ENCODE measurements at regions not wholly inside any gene's neighbourhood (a gene's known extent, or its start where the extent isn't known, plus 50 kb on each side); places are given as distances from the start of the nearest gene placed in this dataset.

- H3K36me3 ChIP-seq (ENCODE audit: control insufficient read depth in 1 of 2, insufficient read depth in 2 of 2, low read length in 2 of 2) = no peaks in the 10 kb centered on the region
- TF ChIP-seq, protein P1, sequence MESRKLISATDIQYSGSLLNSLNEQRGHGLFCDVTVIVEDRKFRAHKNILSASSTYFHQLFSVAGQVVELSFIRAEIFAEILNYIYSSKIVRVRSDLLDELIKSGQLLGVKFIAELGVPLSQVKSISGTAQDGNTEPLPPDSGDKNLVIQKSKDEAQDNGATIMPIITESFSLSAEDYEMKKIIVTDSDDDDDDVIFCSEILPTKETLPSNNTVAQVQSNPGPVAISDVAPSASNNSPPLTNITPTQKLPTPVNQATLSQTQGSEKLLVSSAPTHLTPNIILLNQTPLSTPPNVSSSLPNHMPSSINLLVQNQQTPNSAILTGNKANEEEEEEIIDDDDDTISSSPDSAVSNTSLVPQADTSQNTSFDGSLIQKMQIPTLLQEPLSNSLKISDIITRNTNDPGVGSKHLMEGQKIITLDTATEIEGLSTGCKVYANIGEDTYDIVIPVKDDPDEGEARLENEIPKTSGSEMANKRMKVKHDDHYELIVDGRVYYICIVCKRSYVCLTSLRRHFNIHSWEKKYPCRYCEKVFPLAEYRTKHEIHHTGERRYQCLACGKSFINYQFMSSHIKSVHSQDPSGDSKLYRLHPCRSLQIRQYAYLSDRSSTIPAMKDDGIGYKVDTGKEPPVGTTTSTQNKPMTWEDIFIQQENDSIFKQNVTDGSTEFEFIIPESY (IDR thresholded peaks at IDR 0.05; ENCODE audit: extremely low read depth, insufficient replicate concordance, low read length) = no peak
- TF ChIP-seq EGR1 (IDR thresholded peaks at IDR 0.05; ENCODE audit: low read depth) (no peak), CEBPB (IDR thresholded peaks at IDR 0.05; ENCODE audit: low read depth) (no peak), EZH2phosphoT487 (IDR thresholded peaks at IDR 0.05; ENCODE audit: borderline replicate concordance) (no peak), JUND (IDR thresholded peaks at IDR 0.05) (no peak), TCF7L2 (IDR thresholded peaks at IDR 0.05; ENCODE audit: borderline replicate concordance, extremely low read depth, insufficient read depth, insufficient read length) (no peak), YY1 (IDR thresholded peaks at IDR 0.05; ENCODE audit: extremely low read depth, insufficient replicate concordance, low read depth, low read length) (no peak), SRF (IDR thresholded peaks at IDR 0.05; ENCODE audit: low read depth) (no peak), POLR2A (IDR thresholded peaks at IDR 0.05; ENCODE audit: borderline replicate concordance, extremely low read depth, insufficient read depth, insufficient read length) (no peak), SP1 (IDR thresholded peaks at IDR 0.05; ENCODE audit: low read depth) (no peak), RAD21 (IDR thresholded peaks at IDR 0.05; ENCODE audit: low read depth) (no peak), CBX3 (IDR thresholded peaks at IDR 0.05; ENCODE audit: low read depth) (no peak), ATF3 (IDR thresholded peaks at IDR 0.05) (no peak), POLR2AphosphoS5 (IDR thresholded peaks at IDR 0.05; ENCODE audit: low read depth, low read length) (no peak), FOSL1 (IDR thresholded peaks at IDR 0.05; ENCODE audit: low read depth) (no peak)
- no peak overlapping the region for H2AFZ ChIP-seq (ENCODE audit: low read depth, low read length, poor library complexity, severe bottlenecking)
- ChIA-PET CTCF (no interaction called here), RAD21 (ENCODE audit: low non-redundant PET in 1 of 2, low total read pairs in 2 of 2, uncharacterized antibody in 2 of 2, unreplicated experiment in 2 of 2) (interaction anchor here in 1 of 2 experiments (0.6 kb wide), 1 partner anchor 318 kb away, joined by 3 read pairs; no protein-coding TSS in a partner anchor), POLR2A (no interaction called here)
- H4K20me1 ChIP-seq (ENCODE audit: insufficient read depth) = no peaks in the 10 kb centered on the region
- no peaks in the 10 kb centered on the region; a peak in 1 of 4 replicates for H3K4me1 ChIP-seq (ENCODE audit: control insufficient read depth in 1 of 2, insufficient read depth in 2 of 2, low read length in 2 of 2)
- DNase-seq (ENCODE audit: low read depth, low spot score) (no peak), ATAC-seq (no peak)
- no peak overlapping the region for H3K9ac ChIP-seq (ENCODE audit: low read length)
- no peak overlapping the region for H3K27ac ChIP-seq (ENCODE audit: low read depth, low read length)
- no peaks in the 10 kb centered on the region for H3K79me2 ChIP-seq (ENCODE audit: insufficient read depth, low read length)
- intact Hi-C loops (cut with micrococcal nuclease) = no loop called here
- H3K4me2 ChIP-seq (ENCODE audit: low read length) = no peak overlapping the region
- BruUV-seq (replicated peaks) = no TSS peak
- no peaks in the 10 kb centered on the region for H3K9me2 ChIP-seq (ENCODE audit: insufficient read depth)
- H3K4me3 ChIP-seq (replicated peaks in 1 of 2; ENCODE audit: low read depth in 1 of 2, low read length in 2 of 2) = no peak overlapping the region
- H3K27me3 ChIP-seq (ENCODE audit: insufficient read depth, low read length) = no peaks in the 10 kb centered on the region
- no peaks in the 10 kb centered on the region for H3K9me3 ChIP-seq (ENCODE audit: control insufficient read depth in 1 of 2, insufficient read depth in 1 of 2, low read depth in 1 of 2, low read length in 2 of 2)
These were observed 446.0 kb downstream of the EFNB2 start for GRCh38 chr13:106089261-106089980.

All from HCT116 (cell line).